Femur (tissue), 1 donor: ENCODE measurements at regions not wholly inside any gene's neighbourhood (a gene's known extent, or its start where the extent isn't known, plus 50 kb on each side); places are given as distances from the start of the nearest gene placed in this dataset.

Experiments used
- DNase-seq: peaks from one replicate; pipeline ENCODE4 v3.0.0-alpha.2; 2017

DNA sequence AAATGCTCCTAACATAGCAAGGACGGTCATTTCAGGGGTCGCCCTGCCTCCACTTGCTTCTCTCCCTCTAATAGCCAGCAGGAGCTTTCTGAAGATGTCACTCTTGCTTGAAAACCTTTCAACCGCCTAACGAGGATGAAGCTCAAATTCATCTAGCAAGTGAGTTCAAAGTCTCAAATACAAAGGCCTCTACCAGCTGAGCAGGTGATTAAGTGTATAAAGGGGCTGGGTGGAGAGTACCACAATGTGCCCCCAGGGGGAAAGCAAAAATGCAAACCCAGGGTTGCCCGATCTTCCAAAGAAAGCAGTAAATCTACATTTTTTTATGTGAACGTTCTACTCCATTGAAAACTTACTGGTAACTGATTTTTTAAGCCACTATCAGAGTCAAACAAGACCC is 50.4 kb upstream of the GRIP2 start:
- no peak for DNase-seq

DNA sequence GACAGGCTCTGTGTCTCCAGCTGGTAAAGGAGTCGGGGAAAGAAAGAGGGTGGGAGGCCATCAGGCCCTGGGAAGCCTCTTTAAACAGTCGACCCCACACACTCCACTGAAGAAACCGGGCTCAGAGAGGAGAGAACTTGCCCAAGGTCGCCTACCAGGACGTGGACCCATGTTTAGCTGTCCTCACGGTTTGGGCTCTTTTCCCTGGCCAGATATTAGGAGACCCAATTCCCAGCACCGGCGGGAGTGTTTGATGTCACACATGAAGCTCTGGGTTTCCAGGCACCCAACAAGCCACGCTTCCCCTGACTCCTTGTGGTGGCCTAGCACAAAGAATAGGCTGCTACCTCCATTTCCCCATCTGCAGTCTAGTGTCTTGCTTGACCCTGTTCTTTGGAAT is 52.2 kb upstream of the GRIP2 start:
- no peak for DNase-seq

- DNase-seq: no peak
Measured at GRCh38 chr3:14592836-14593235, 52.7 kb upstream of the GRIP2 start.

DNA sequence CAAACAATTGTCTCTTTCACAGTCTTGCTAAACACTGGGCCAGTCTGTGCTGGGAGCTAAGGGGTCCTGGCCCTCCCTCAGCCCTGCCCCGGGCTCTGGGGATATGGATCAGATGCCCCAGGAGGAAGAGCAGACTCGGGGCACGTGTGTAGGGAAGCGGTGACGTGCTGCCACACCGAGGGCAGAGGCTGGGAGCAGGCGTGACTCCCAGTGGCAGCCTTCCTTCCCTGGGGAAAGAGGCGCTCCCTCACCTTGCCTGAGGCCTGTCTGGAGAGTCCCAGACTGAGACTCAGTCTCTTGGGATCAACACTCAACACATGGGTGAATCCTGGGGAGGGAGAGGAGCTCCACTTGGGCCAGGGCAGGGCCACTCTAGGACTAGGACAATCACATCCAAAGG is 54.1 kb upstream of the GRIP2 start:
- no peak for DNase-seq

- DNase-seq: no peak
Measured at GRCh38 chr3:14595561-14595960, 55.4 kb upstream of the GRIP2 start.

DNA sequence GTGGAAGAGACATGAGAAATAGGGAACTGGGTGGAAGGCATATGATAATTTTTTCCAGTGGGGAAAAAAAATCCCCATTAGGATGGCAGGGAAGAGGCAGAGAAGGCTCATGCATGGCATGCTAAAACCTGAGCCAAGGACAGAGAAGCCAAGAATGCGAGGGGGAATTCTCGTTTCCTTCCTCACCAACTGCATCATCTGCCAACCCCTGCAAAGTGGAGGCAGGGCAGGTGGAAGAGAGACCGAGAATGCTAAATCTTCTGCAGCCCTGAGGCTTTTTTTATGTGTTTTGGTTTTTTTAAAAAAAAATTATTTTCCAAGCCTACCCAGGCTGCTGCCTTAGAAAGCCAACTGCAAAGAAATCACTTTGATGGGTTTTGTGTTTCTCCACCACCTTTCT is 54.3 kb upstream of the CCDC174 start:
- no peak for DNase-seq

DNA sequence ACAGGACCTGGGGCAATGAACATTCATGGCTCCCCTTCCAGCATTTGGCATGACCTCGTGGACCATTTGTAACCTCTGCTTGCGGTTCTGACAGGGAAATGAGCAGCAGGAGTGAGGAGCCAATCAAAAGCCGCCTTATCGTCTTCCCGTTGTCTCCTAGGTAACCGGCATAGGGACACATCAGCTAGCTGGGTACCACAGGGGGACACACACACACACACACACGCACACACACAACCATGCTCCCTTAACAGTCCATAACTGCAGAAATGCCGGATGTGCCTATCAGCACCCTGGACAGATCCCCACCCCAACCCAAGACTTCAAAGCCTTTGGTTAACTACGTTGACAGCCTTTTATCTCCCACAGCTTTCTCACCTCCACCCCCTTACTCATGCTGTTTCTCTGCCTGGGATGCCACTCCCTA is 53.4 kb upstream of the CCDC174 start:
- peak; percentile 26 for DNase-seq

DNA sequence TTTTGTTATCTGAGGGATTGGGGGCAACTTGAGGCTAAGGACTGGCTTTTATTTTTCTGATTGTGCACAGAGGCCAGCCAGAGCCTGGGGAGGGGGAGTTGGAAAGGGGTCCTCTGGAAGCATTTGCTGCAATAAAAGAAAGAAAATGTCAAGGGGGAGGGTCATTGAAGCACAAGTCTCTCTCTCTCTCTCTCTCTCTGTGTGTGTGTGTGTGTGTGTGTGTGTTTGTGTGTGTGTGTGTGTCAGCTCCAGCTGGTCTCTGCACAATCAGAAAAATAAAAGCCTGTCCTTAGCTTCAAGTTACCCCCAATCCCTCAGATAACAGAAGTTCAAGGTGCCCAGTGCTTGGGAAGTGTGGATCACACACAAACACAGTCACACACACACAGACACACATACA is 52.1 kb upstream of the CCDC174 start:
- DNase-seq: no peak

GRCh38 chr3:14600075-14600474 is 51.5 kb upstream of the CCDC174 start:
- no peak for DNase-seq

DNA sequence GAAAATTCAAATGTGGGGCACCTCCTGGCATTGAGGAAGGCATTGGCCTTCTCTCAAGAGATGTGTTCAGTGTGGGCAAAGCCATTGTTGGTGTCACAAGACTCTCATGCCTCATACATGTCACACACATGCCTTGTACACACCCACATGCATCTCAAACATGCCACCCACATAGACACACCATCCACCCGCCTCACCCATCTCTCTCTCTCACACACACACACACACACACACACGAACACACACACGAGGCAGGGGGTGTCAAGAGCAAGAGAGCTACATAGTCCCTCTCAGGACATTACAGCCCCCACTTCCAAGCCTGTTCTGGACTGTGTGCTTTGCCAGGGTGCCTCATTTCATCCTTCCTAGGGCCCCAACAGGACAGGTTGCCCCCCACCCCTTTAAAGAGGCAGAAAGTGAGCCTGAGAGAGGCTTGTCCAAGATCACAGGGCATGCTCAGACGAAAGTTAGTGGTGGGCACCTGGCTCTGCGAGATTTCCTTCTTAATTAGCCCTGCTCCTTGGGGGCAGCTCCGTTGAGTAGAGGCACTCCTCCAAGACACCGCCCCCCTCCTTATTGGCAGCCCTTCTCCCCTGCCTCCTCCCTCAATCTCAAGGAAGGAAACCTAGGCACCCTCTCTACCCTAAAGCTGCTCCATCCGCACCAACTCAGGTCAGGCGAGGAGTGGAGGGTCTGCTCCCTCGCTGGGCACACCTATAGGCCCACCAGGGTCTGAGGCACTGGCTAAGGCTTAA is 50.5 kb upstream of the CCDC174 start:
- DNase-seq: no peak

- no peak for DNase-seq
Measured at GRCh38 chr3:14601692-14602005, 49.9 kb upstream of the CCDC174 start.
